GM12874 (cell line): ENCODE measurements at regions not wholly inside any gene's neighbourhood (a gene's known extent, or its start where the extent isn't known, plus 50 kb on each side); places are given as distances from the start of the nearest gene placed in this dataset.

ENCODE experiments used
- CTCF ChIP-seq: IDR thresholded peaks from 2 replicates; pipeline ENCODE4 v1.5.1; 2011; ENCODE audit warnings: low read depth, mild to moderate bottlenecking, control low read depth, low read length, moderate library complexity; ENCODE audit not compliant: insufficient read depth

GRCh38 chr10:65083222-65083621 is 1562.0 kb downstream of the REEP3 start:
- TF ChIP-seq CTCF = no peak

DNA sequence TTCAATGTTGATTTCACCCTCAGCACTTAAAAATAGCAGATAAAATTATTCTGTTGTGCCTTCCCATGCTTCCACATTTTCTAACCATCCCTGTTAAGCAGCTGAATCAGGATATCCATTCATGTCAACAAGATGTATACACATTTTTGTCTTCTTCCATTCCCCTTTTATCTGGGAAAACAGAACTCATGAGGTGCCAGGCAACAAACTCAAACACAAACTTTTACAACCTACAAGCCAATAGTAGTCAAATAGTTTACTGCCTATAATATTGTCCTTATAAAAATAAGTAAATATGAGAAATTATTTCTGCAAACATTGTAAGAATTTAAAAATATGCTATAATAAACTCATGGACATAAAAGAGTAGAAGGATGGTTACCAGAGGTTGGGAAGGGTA is 1569.8 kb downstream of the REEP3 start:
- TF ChIP-seq CTCF = no peak

GRCh38 chr10:65100146-65100545 is 1578.9 kb downstream of the REEP3 start:
- no peak for TF ChIP-seq CTCF

DNA sequence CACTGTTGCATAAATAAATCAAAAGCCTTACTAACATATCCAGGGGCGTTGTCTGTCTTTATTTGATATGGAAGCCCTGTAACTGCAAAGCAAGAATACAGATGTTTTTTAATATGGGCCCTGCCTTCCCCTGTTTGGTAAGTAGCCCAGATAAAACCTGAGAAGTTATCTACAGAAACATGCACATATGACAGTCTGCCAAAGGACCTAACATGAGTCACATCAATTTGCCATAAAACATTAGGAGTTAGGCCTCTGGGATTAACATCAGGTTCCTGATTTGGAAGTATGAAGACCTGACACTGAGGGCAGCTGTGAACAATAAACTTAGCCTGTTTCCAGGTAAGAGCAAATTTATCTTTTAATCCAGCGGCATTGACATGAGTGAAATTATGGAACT is 1588.8 kb downstream of the REEP3 start:
- TF ChIP-seq CTCF = no peak

- TF ChIP-seq CTCF = no peak
Observed at GRCh38 chr10:65112573-65112972, 1591.4 kb downstream of the REEP3 start.

DNA sequence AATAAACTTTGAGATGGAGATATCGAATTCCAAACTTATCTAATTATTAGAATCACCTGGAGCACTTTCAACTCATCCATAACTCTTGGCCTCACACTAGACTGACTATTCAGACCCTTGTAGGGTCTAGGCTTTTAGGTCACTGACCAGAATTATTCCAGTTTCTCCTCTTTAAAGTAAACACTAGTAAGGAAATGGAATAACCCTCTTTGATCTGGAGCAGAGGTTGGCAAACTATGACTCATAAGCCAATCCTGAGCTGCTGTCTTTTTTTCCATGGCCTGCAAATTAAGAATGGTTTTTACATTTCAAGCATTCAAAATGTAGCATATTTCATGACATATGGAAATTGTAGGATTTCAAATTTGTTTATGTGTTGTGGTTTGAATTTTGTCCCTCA is 1601.9 kb downstream of the REEP3 start:
- no peak for TF ChIP-seq CTCF

DNA sequence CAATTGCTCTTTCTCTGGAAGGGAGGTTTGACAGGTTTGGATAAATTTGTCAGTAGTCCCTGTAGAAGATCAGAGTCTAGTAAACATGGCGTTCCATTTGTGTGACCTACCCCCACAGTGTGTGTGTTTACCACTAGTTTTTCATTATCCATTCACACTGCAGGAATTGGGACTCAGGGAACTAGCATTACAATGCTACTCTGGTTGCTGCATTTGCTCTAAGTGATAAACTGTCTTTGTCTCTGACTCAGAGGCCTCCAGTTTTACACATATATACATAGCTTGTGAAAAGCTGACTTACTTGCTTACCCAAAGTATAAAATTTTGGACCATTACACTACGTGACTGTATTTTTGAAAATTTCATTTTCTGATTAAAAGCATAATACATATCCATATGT is 1604.0 kb downstream of the REEP3 start:
- TF ChIP-seq CTCF = no peak

GRCh38 chr10:65126288-65126687 is 1605.1 kb downstream of the REEP3 start:
- TF ChIP-seq CTCF = no peak
